ENCODE measurements at regions not wholly inside any gene's neighbourhood (a gene's known extent, or its start where the extent isn't known, plus 50 kb on each side); places are given as distances from the start of the nearest gene placed in this dataset.
A peak's percentile ranks its signal among the peaks of the same experiment; 100 is the strongest.

GRCh38 chr15:31471731-31472430 lies 145.2 kb downstream of the KLF13 start:
- no peak overlapping the region for H3K4me3 ChIP-seq
- H3K9ac ChIP-seq (ENCODE audit: insufficient read depth in 1 of 2, low read length in 2 of 2), result no peak overlapping the region
- peak overlapping the region in 1 of 2 donors; percentile 9 for H3K27ac ChIP-seq (ENCODE audit: low read depth in 1 of 2, low read length in 1 of 2)
- 77 to 88% methylated on average over 7 of the region's 7 CpGs for WGBS, 2 donors
- peaks cover 0 to 5% (median 0%) of the 10 kb centered on the region in 3 donors for H3K27me3 ChIP-seq (ENCODE audit: control insufficient read depth in 3 of 3, insufficient read depth in 3 of 3, low read length in 2 of 3)
- no peak for TF ChIP-seq CTCF (IDR thresholded peaks at IDR 0.05; ENCODE audit: control extremely low read depth, extremely low read depth)
- DNase-seq (no peak), ATAC-seq (ENCODE audit: insufficient read depth, low FRiP score) (peak; percentile 30)
- no peaks in the 10 kb centered on the region for H3K9me3 ChIP-seq (ENCODE audit: control insufficient read depth in 4 of 4, insufficient read depth in 3 of 4, low read length in 3 of 4)
- no peaks in the 10 kb centered on the region for H3K36me3 ChIP-seq (ENCODE audit: control insufficient read depth in 4 of 4, insufficient read depth in 4 of 4, low read length in 4 of 4)
- H3K4me1 ChIP-seq (ENCODE audit: control insufficient read depth in 5 of 5, insufficient read depth in 5 of 5, low read length in 5 of 5), result peaks cover 0 to 31% (median 4%) of the 10 kb centered on the region in 5 donors

- Histone ChIP-seq H3K4me1 (ENCODE audit: control insufficient read depth in 5 of 5, insufficient read depth in 5 of 5, low read length in 5 of 5) (peaks cover 0 to 31% (median 4%) of the 10 kb centered on the region in 5 donors), H3K27ac (ENCODE audit: low read depth in 1 of 2, low read length in 1 of 2) (no peak overlapping the region), H3K27me3 (ENCODE audit: control insufficient read depth in 3 of 3, insufficient read depth in 3 of 3, low read length in 2 of 3) (peaks cover 0 to 5% (median 0%) of the 10 kb centered on the region in 3 donors), H3K36me3 (ENCODE audit: control insufficient read depth in 4 of 4, insufficient read depth in 4 of 4, low read length in 4 of 4) (no peaks in the 10 kb centered on the region), H3K9ac (ENCODE audit: insufficient read depth in 1 of 2, low read length in 2 of 2) (no peak overlapping the region), H3K9me3 (ENCODE audit: control insufficient read depth in 4 of 4, insufficient read depth in 3 of 4, low read length in 3 of 4) (no peaks in the 10 kb centered on the region), H3K4me3 (no peak overlapping the region)
- WGBS, 2 donors, result 20% methylated on average over 8 of the region's 8 CpGs
- DNase-seq (peak in 2 of 3 donors; percentile 39 to 42), ATAC-seq (ENCODE audit: insufficient read depth, low FRiP score) (no peak)
- TF ChIP-seq CTCF (IDR thresholded peaks at IDR 0.05; ENCODE audit: control extremely low read depth, extremely low read depth), result no peak
Observed at GRCh38 chr15:31472636-31473384, 146.2 kb downstream of the KLF13 start.

- Histone ChIP-seq H3K36me3 (ENCODE audit: control insufficient read depth in 4 of 4, insufficient read depth in 4 of 4, low read length in 4 of 4) (no peaks in the 10 kb centered on the region), H3K9ac (ENCODE audit: insufficient read depth in 1 of 2, low read length in 2 of 2) (no peak overlapping the region), H3K27ac (ENCODE audit: low read depth in 1 of 2, low read length in 1 of 2) (no peak overlapping the region), H3K27me3 (ENCODE audit: control insufficient read depth in 3 of 3, insufficient read depth in 3 of 3, low read length in 2 of 3) (peaks cover 0 to 5% (median 0%) of the 10 kb centered on the region in 3 donors), H3K4me3 (no peak overlapping the region), H3K9me3 (ENCODE audit: control insufficient read depth in 4 of 4, insufficient read depth in 3 of 4, low read length in 3 of 4) (no peaks in the 10 kb centered on the region), H3K4me1 (ENCODE audit: control insufficient read depth in 5 of 5, insufficient read depth in 5 of 5, low read length in 5 of 5) (peaks cover 0 to 34% (median 4%) of the 10 kb centered on the region in 5 donors)
- 67 to 69% methylated on average over 6 of the region's 6 CpGs for WGBS, 2 donors
- no peak for DNase-seq
- no peak for TF ChIP-seq CTCF (IDR thresholded peaks at IDR 0.05; ENCODE audit: control extremely low read depth, extremely low read depth)
- ATAC-seq (ENCODE audit: insufficient read depth, low FRiP score), result no peak
Observed at GRCh38 chr15:31473385-31474058, 146.9 kb downstream of the KLF13 start.

All from lung (tissue), 11 donors.